Stimulated activated CD8-positive, alpha-beta memory T cell treated with anti-CD3 and anti-CD28 coated beads, Interleukin-7, amount 100 ng/mL, for 1 hour (primary cell): ENCODE measurements at regions not wholly inside any gene's neighbourhood (a gene's known extent, or its start where the extent isn't known, plus 50 kb on each side); places are given as distances from the start of the nearest gene placed in this dataset.
"Not testable (repeated sequence)": the region's sequence is repeated elsewhere in the genome, so short reads cannot be mapped to it uniquely, and the experiment has no call there.

Experiments
- DNase-seq, 2 donors: peaks; one replicate each; pipeline ENCODE4 v3.0.0-alpha.2; 2020; ENCODE audit warnings: low read depth in 2 of 2

DNA sequence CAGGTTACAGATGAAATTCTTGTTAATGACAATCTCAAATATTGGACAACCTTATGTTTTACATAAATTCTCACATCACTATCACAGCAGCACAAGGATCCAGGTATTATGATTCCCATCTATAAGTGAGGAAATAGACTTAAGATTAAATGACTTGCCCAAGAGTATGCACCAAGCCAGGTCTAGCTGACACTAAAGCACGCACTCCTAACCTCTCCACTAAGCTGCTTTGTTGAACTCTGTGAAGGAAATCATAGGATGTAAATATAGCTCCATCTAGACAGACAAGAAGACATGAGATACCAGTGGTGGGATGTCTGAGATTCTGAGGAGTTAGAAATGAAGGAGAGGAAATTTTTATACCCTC, 87.9 kb downstream of the PHLDA1 start:
- no peak for DNase-seq

GRCh38 chr12:75941661-75942060, 89.9 kb downstream of the PHLDA1 start:
- DNase-seq = not testable (repeated sequence)

GRCh38 chr12:75939016-75939642, 92.4 kb downstream of the PHLDA1 start:
- DNase-seq = no peak

DNA sequence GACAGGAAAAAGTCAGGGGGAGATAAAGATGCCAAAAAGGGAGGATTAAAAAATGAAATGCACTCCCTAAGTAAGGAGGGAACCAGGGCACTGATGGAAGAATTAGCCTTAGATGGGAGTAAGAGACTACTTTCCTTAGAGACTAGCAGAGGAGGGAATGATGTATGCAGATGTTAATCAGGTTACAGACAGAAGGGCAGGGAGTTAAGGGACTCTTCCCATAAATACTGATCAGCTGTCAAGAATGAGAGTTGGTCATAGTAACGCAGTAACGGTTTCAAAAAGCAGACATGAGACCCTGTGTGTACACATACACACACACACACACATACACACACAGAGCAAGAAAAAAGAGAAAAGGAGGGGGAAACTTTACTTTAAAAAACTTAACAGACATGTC, 93.4 kb downstream of the PHLDA1 start:
- DNase-seq = no peak

- DNase-seq = no peak
Measured at GRCh38 chr12:75937486-75937885, 94.1 kb downstream of the PHLDA1 start.

DNA sequence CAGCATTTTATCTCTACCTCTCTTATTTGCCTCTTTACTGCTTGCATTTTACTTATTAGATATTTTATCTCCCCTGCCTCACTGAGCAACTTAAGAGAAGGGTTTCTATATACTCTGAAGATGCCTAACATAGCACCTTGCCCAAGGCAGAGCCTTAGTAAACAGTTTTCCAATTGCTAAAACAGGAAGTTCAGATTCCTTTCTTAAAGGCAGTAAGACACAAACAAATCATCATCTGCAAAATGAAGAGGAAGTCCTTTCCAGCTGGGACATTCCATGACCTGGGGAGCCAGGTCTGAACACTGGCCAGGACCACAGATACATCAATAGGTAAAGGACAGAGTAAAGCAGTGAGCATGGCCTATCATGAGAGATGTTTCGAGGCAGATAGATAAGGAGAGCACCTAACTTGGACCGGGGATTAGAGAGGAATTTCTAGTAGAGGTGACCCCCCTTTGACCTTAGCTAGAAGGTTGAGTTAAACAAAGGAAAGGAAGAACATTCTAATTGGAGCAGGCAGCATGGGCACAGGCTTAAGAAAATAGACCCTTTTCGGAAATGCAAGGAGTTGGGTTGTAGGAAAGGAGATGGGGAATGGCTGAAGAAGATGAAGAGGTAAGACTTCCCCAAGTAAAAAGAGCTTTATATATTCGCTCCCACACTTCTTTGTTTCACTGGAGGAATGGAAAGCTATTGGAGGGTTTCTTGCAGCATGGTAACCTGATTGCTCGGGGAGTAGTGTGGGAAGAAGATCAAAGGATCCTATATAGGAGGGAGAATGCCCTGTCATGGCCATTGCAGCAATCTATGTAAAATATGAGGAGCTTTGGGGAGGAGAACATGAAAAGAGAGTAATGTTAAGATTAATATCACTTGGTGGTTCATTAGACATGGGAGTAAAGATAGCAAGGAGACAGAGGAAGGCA, 94.8 kb downstream of the PHLDA1 start:
- no peak for DNase-seq

- DNase-seq = no peak
Measured at GRCh38 chr12:75935539-75936242, 95.9 kb downstream of the PHLDA1 start.

DNA sequence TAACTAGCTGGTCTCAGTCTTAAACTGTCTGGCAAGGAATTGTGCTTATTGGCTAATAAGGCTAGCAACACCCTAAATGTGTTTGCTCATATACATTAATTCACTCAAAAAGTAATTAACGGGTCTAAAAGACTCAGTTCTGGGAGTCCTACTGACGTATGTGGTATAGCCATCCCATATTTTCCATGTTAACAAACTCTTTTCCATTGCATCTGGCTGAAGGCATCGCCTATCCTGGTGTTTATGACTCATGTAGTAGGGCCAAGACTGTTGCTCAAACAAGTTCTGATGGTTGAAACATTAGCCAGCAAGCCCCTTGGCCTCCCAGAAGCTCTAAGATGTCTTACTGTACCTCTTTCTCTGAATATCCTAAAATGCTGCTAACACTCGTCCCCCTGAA, 98.5 kb downstream of the PHLDA1 start:
- DNase-seq = no peak

GRCh38 chr12:75932241-75932640, 99.3 kb downstream of the PHLDA1 start:
- no peak for DNase-seq

DNA sequence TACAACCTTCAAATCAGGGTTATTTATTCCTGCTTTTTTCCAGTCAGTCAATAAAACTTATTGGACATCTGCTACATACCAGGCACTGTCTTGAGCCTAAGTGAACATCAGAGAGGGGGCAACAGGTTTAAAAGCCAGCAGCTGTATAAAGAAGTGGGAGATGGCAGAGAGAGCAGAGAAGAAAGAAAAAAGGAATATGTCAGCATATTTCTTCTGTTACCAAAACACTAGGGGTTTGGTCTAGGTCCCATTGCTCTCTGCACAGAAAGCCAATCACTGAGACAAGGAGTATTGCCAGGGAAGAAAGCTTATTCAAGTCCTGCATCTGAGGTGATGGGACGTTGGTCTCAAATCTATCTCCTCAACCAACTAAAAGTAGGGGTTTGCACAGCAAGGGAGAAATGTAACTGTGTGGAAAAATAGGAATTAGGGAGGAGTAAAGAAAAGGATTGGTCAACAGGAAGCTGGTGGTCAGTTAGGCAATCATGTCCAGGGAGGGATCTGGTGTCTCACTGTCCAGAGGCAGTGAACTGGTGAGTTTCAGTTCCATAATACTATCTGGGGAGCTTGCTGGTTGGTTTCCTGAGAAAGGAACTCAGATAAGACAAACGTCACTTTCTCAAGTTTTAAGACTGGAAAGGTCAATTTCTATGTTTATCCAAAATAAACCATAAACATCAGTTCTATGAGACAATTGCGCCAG, 107.5 kb downstream of the PHLDA1 start:
- no peak for DNase-seq

DNA sequence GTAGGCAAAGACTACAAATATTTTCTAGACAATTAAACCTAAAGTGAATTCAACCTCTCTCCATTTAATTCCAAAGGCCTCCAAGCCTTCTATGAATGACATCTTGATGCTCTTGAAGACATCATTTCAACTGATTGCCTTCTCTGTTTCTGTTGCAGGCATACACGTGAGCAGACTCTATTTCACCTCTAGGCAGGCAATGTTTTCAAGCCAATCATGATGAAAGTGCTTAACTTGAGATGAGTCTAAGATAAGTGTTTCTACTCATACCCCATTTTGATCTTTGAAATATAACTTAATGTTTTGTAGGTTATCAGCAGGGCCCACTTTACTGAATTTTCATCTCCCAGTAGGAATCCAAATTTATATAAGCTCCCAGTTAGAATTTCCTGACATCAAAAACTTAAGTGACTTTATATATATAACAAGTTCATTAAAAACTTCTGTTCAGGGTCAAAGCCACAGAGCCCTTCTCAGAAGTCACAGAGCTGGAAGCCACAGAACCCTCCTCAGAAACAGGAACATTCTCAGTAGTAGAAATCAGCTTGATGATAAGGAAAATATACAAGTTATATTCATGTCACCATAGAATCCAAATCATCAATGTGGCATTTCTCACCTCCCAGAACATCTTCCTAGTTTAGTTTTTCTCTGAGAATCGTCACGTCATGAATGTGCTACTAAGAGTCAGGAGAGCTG, 108.5 kb downstream of the PHLDA1 start:
- DNase-seq = no peak

GRCh38 chr12:75921622-75922289, 109.8 kb downstream of the PHLDA1 start:
- no peak for DNase-seq

DNA sequence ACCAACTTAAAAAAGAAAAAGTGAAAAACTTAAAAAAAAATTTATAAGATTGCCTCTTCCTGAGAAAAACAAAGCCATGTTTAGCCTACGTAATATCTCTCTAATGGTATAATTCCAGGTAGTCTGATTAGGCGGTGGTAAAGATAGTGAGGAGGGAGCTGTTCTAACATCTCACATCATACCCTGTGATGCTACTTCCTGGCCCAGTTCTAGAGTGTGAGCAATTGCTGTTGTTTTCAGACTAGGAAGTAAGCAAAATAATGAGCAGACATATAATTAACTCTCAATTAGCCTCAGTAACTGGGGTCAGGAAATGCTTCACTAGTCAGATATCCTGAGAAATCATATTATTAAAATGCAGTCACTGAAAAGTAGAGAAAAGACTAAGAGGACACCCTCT, 113.9 kb downstream of the PHLDA1 start:
- no peak for DNase-seq

DNA sequence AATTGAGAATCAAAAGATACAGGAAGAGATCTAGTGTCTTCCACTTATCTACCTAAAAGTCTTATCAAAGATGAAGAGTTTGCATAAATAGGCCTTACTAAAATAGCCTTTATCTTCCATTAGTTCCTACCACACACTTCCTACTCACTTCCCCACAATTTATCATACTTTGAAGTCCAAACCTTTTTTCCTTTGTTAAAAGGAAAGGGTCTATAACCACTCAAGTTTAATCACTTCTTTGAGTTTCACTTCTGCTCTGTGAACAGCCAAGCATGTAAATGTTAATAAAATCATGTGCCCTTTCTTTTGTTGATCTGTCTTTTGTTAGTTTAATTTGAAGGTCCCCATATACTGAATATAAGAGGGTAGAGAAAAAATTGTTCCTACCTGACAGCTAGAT, 114.5 kb downstream of the PHLDA1 start:
- DNase-seq = no peak

DNA sequence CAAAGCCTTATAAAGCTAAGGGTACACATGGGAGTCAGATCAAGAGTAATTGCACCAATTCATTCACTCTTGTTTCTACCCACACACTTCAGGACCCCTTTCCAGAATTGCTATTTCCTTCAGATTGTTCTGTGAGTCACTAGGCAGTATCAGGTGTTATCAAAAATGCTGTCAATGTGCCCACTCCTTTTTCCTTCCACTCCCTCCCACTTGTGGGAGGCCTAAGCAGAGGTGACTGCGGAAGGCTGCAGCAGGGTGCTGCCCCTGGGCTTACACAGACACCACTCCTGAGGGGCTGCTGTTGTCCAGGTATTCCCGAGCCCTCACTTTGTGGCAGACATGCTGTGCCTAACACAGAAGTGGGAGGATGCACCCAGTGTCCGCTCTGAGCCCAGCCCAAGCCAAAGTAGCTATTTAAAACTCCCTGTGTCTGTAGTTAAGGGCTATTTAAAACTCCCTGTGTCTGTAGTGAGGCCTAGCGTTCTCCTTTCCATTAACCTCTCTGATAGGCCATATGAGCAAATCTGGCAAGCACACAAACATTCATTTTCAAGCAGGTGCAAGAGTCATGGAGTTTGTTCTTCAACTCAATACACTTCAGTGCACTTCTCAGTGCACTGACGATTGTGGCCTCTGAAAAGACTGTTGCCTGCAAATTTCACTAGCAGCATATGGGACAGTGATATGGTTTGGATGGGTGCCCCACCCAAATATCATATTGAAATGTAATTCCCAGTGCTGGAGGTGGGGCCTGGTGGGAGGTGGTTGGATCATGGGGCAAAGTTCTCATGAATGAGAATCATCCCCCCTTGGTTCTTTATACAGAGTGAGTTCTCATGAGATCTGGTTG, 117.8 kb downstream of the PHLDA1 start:
- no peak for DNase-seq

DNA sequence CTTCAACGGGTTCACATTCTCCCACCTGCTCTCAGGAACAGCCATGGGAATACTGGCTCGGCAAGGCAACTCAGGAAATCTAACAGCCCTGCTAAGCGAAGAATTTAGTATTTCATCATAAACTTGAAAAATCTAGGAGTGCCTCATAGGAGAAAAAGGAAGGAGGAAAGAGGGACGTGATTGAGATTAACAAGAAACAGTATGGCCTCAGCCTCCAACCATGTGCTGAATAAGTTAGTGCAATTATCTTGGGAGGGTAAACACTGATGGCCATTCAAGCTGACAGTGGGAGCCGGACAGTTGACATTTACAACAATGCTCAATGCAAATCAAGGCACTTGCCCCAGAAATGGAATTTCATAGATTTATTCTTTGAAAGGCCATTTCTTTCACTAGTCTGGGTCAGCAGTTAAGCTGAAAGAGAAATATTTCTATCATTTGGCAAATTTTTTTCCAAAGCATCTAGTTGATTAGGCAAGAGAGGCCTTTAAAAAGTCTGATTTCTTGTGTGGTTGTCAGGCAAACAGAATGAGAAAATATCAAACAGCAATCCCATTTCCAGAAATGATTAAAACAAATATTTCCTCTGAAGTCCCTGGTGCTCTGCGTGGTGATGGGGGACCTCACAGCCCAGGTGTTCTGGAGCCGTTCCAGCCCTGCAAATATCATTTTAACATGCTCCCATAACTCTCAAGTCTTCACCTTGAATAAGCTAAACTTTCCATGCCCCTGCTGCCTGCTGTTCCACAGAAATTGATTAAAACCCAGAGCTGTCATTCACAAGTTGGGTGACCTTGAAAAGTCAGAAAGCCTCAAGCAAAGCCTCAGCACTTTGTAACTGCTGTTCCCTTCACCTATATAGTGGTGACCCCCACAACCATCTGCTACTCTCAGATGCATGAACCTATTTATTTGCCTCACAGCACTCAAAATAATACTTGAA, 121.6 kb downstream of the PHLDA1 start:
- no peak for DNase-seq

GRCh38 chr12:75908961-75909605, 122.5 kb downstream of the PHLDA1 start:
- DNase-seq = no peak

- DNase-seq = no peak
Measured at GRCh38 chr12:75905922-75906321, 125.7 kb downstream of the PHLDA1 start.
